Lower lobe of right lung (tissue), 2 donors: ENCODE measurements at regions not wholly inside any gene's neighbourhood (a gene's known extent, or its start where the extent isn't known, plus 50 kb on each side); places are given as distances from the start of the nearest gene placed in this dataset.

Experiments
- ATAC-seq, 2 donors: fragments of 200-7000 bp; cut with Tn5 transposase; one replicate each; pipeline ENCODE4 v1.9.1; 2020 to 2022; ENCODE audit warnings: mild to moderate bottlenecking in 2 of 2, moderate library complexity in 2 of 2
- DNase-seq: peaks from one replicate; pipeline ENCODE4 v3.0.0-alpha.2; 2020
- H3K27ac ChIP-seq: fragments of 200-600 bp; one replicate; pipeline ENCODE4 v1.8.0; 2022
- H3K27me3 ChIP-seq: fragments of 200-600 bp; one replicate; pipeline ENCODE4 v1.8.0; 2022; ENCODE audit warnings: low read depth
- H3K36me3 ChIP-seq: fragments of 200-600 bp; one replicate; pipeline ENCODE4 v1.8.0; 2022; ENCODE audit warnings: mild to moderate bottlenecking
- H3K4me1 ChIP-seq: fragments of 200-600 bp; one replicate; pipeline ENCODE4 v1.8.0; 2022
- H3K4me3 ChIP-seq: fragments of 200-600 bp; one replicate; pipeline ENCODE4 v1.8.0; 2022; ENCODE audit warnings: mild to moderate bottlenecking
- H3K9me3 ChIP-seq: fragments of 200-600 bp; one replicate; pipeline ENCODE4 v1.8.0; 2022
- intact Hi-C: fragments of 100-400 bp; cut with DNase I; formaldehyde crosslinking; loops from one replicate; pipeline ENCODE4 v1.11.0; 2022
- TF ChIP-seq, protein P1 (sequence below): fragments of 200-600 bp; IDR thresholded peaks from one replicate; pipeline ENCODE4 v1.8.0; 2022; ENCODE audit warnings: antibody characterized with exemption, mild to moderate bottlenecking
- donor health status: DM: no; HTN: yes; CAD: no; lungs with severe emphysema.

DNA sequence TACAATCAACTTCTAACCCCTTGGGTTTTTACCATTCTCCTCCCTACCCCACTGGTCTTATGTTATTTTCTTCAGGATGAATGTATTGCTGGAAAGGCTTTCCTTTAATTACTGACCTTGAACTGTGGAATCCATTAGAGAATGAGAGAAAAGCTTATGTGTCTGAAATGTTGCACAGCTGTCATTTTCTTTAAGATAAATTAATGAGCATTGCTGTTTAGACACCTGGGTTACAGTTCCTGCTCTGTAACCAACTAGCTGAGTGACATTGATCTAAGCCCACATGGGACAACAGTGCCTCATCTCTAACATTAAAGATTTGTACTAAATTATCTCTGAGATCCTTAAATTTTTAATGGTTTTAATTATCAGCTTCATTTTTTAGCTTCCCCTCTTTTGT lies 507.0 kb downstream of the TAF11L14 start:
- DNase-seq (no peak), ATAC-seq (no peak)
- no peak overlapping the region for H3K4me3 ChIP-seq
- H3K36me3 ChIP-seq: no peaks in the 10 kb centered on the region
- intact Hi-C loops: no loop called here
- no peaks in the 10 kb centered on the region for H3K4me1 ChIP-seq
- no peaks in the 10 kb centered on the region for H3K27me3 ChIP-seq
- H3K27ac ChIP-seq: no peak overlapping the region
- TF ChIP-seq, protein P1, sequence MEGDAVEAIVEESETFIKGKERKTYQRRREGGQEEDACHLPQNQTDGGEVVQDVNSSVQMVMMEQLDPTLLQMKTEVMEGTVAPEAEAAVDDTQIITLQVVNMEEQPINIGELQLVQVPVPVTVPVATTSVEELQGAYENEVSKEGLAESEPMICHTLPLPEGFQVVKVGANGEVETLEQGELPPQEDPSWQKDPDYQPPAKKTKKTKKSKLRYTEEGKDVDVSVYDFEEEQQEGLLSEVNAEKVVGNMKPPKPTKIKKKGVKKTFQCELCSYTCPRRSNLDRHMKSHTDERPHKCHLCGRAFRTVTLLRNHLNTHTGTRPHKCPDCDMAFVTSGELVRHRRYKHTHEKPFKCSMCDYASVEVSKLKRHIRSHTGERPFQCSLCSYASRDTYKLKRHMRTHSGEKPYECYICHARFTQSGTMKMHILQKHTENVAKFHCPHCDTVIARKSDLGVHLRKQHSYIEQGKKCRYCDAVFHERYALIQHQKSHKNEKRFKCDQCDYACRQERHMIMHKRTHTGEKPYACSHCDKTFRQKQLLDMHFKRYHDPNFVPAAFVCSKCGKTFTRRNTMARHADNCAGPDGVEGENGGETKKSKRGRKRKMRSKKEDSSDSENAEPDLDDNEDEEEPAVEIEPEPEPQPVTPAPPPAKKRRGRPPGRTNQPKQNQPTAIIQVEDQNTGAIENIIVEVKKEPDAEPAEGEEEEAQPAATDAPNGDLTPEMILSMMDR: no peak
- no peaks in the 10 kb centered on the region for H3K9me3 ChIP-seq

DNA sequence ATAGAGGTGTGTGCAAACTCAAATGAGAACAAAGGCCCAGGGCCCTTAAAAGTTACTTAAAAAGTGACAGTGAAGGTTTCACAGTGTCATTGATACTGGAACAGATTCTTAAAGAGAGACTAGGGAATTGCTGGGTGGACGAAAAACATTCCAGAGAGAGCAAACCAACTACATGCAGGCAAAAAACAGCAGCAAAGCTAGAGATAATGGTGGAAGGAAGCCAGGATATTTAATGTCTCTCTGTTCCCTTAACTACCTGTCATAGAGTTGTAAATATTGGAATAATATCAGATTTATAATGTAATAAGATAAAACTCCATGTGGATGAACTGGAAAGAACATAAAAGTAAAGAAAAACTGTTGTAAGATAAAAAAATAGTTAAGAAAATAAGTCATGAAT lies 508.6 kb downstream of the TAF11L14 start:
- Histone ChIP-seq H3K4me1 (no peaks in the 10 kb centered on the region), H3K9me3 (no peaks in the 10 kb centered on the region), H3K27ac (no peak overlapping the region), H3K36me3 (no peaks in the 10 kb centered on the region), H3K4me3 (no peak overlapping the region), H3K27me3 (no peaks in the 10 kb centered on the region)
- TF ChIP-seq, protein P1: no peak
- ATAC-seq (no peak), DNase-seq (no peak)
- intact Hi-C loops: no loop called here

DNA sequence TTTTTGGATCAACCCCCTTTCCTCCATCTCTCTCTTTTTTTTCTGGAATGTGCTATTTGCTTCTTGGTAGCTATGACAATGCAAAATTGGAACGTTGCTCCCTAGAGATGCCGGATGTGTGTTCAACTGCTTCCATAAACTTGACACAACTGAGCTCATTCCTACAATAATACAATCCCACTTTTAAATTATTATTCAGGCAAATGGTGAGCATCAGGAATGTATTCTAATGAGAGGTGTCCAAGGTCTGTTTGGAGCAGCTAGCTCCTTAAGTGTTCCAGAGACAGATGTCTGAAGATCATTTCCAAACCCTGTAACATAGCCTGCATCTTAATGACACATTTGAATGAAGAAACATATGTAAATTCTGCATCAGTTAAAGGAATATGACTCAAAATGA lies 518.4 kb downstream of the TAF11L14 start:
- TF ChIP-seq, protein P1: no peak
- Histone ChIP-seq H3K27ac (no peak overlapping the region), H3K4me1 (no peaks in the 10 kb centered on the region), H3K4me3 (no peak overlapping the region), H3K27me3 (no peaks in the 10 kb centered on the region), H3K36me3 (no peaks in the 10 kb centered on the region), H3K9me3 (no peaks in the 10 kb centered on the region)
- intact Hi-C loops: no loop called here
- ATAC-seq: no peak
- no peak for DNase-seq

DNA sequence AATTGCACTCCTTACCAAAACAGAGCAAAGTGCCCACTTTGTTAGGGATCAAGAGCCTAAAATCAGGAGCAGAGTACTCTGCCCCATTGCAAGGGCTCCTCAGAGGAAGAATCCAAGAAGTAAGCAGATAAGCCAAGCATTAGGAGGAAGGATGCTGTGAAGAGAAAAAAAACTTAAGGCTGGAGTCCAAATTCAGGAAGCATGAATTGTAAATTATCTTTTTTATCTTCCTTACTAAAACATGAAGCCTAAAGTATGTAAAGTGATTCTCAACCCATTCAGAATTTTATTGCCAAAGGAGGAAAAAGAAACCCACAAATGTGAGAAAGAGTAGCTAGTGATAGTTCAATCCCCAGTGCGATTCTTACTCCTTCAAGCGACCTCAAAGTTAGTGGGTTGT lies 523.9 kb downstream of the TAF11L14 start:
- TF ChIP-seq, protein P1: no peak
- no peak for DNase-seq
- Histone ChIP-seq H3K4me1 (no peaks in the 10 kb centered on the region), H3K4me3 (no peak overlapping the region), H3K27ac (no peak overlapping the region), H3K9me3 (no peaks in the 10 kb centered on the region), H3K36me3 (no peaks in the 10 kb centered on the region), H3K27me3 (no peaks in the 10 kb centered on the region)
- intact Hi-C loops: no loop called here
- no peak for ATAC-seq

DNA sequence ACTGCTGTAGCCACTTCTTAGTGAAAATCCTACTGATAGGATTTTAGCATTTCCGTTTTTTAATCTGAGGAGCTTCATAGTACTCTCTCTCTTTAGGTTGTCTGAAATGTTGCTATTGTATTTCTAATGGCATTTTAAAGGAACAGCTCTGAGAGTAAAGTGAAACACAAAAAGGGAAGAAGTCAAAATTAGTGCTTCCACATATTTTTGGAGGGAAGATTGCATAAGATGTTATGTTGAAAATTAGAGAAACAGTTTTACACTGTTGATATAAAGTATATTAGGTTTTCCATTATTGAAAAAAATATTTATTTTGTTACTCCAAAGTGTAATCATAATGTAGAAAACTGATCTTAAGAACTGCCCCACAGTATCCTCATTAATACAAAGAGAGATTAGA lies 525.1 kb downstream of the TAF11L14 start:
- no peaks in the 10 kb centered on the region for H3K36me3 ChIP-seq

More for the DNA sequence above, 525.1 kb downstream of the TAF11L14 start:
- Histone ChIP-seq H3K9me3 (no peaks in the 10 kb centered on the region), H3K4me1 (no peaks in the 10 kb centered on the region), H3K27ac (no peak overlapping the region), H3K27me3 (no peaks in the 10 kb centered on the region), H3K4me3 (no peak overlapping the region)
- intact Hi-C loops: no loop called here
- TF ChIP-seq, protein P1: no peak
- DNase-seq (no peak), ATAC-seq (no peak)
